CD4-positive, alpha-beta T cell treated with Interleukin-2 at 100 ng/mL for 4 hours (primary cell): ENCODE measurements at regions not wholly inside any gene's neighbourhood (a gene's known extent, or its start where the extent isn't known, plus 50 kb on each side); places are given as distances from the start of the nearest gene placed in this dataset.
"Not testable (repeated sequence)": the region's sequence is repeated elsewhere in the genome, so short reads cannot be mapped to it uniquely, and the experiment has no call there.

ENCODE experiments used
- DNase-seq: peaks from one replicate; pipeline ENCODE4 v3.0.0-alpha.2; 2020; ENCODE audit warnings: low spot score

DNA sequence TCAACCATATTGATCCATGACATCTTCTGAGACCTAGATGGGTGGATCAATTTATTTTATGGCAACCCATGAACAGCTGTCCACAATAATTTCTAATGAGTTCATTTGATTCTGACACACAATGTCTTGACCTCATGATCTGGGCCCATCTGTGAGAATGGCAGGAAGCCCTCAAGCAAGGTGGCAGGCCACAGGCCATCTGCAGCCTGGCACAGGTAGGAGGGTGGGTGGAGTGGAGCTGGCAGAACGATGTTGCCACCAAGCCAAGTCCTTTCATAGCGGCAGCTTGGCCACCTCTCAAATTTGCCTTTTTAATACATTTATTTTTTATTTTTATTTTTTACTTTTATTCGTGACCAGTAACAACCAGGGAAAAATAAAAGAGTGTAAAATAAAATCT is 1181.6 kb upstream of the SORCS1 start:
- DNase-seq, result no peak

DNA sequence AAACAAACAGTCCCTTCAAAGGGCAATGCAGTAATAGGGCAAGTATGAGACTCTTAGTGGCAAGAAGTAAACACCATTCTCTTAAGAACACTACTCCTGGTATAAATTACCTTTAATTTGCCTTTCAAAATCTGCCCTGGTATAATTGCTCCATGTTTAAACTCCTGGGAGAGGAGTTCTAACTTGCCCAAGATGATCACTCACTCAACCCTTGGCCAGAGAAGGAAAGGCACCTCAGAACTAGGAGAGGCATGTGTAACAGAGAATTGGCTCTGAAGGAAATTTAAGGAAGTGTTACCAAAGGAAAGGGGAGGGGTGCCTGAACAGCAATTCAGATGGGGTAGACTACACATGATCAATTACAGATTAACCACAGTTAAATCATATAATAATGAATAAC is 1173.6 kb upstream of the SORCS1 start:
- no peak for DNase-seq

DNA sequence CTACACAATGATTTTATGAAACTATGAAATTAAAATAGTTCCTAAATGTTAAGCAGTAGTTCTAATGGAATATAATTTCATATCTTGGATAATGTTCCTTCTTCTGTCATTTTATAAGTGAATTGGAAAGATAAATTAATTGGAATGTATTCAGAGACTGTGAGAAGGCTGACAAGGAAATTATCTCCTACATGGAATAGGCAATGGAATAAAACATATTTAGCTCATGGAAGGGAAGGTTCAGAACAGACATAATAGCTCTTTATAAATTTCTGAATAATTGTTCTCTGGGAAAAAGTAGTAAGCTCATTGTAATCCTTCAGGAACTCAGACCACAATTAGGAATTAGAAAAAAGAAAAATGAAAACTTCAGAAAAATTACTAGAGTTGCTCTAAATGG is 1172.3 kb upstream of the SORCS1 start:
- no peak for DNase-seq

DNA sequence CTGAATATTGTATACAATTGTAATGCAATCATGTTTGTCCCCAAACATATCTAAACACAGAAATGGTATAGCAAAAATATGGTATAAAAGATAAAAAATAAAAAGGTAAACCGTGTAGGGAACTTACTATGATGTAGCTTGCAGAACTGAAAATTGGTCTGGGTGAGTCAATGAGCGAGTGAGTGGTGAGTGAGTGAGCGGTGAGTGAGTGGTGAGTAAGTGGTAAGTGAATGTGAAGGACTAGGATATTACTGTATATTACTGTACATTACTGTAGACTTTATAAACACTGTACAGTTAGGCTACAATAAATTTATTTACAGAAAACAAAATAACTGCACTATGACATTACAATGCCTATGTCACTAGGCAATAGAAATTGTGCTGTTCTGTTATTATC is 1163.2 kb upstream of the SORCS1 start:
- no peak for DNase-seq

DNA sequence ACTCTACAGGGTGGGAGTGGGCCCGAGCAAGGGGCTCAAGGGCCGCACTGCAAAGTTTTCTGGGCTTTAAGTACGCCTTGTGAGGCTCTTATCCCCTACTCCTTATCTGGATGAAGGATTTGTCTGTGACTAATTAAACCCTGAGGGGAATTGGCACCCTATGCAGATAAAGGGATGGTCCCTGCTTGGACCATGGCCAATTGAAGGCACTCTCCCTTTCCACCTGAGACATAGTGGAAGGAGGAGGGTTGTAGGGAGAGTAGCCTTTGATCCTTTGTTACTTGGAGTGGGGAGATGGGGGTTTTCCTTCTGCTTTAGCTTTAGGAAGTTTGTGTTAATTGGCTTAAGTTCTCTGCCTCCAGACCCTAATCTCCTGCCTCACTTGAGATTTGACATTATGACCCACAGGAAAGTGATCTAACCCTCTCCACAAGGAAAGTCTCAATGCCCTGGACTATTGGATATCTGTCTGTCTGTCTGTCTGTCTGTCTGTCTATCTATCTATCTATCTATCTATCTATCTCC is 1158.8 kb upstream of the SORCS1 start:
- no peak for DNase-seq

DNA sequence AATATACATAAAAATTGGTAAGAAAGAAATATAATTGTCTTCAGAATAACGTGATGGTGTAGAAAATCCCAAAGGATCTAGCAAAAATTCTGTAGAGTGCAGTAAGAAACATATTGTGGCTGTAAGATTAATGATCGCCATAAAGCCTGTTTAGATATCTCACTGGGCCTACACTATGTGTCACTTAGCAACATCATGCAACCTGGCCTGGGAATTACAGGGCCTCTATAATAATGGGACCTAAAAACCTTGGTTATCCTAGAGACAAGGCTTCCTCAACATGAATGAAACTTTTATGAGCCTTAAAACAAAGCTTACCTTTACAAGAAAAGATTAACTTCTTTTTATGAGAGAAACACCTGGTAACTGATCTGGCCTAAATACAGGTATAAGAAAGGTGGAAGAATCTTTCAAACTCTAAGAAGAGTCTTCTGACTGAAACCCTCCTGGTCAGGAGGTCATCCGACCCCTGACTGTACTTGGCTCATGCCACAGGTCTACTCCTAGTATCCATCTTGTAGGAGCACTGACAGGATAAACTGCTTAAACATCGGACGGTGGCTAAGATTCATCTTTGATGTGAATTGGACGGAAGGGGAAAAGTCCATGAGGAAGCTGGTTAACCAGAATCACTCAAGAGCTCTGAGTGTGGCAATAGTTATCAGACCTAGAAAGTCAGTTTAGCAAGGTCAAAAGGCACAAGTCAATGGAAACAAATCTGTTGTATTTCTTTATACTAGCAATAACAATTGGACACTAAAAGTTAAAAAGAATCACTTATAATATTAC is 1155.1 kb upstream of the SORCS1 start:
- no peak for DNase-seq

DNA sequence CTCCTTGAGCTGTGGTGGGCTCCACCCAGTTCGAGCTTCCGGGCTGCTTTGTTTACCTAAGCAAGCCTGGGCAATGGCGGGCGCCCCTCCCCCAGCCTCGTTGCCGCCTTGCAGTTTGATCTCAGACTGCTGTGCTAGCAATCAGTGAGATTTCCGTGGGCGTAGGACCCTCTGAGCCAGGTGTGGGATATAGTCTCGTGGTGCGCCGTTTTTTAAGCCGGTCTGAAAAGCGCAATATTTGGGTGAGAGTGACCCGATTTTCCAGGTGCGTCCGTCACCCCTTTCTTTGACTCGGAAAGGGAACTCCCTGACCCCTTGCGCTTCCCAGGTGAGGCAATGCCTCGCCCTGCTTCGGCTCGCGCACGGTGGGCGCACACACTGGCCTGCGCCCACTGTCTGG is 1151.1 kb upstream of the SORCS1 start:
- not testable (repeated sequence) for DNase-seq

DNA sequence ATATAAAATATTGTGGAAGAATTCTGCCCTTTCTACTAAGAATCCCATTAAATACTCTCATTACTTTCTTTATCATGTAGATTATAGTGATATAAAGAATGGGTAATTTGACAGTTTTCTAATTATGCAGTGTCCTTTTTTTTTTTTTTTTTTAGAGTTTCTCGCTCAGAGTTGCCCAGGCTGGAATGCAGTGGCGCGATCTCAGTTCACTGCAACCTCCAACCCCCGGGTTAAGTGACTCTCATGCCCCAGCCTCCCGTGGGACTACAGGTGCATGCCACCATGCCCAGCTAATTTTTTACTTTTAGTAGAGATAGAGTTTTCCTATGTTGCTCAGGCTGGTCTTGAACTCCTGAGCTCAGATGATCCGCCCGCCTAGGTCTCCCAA is 1143.4 kb upstream of the SORCS1 start:
- DNase-seq, result no peak

DNA sequence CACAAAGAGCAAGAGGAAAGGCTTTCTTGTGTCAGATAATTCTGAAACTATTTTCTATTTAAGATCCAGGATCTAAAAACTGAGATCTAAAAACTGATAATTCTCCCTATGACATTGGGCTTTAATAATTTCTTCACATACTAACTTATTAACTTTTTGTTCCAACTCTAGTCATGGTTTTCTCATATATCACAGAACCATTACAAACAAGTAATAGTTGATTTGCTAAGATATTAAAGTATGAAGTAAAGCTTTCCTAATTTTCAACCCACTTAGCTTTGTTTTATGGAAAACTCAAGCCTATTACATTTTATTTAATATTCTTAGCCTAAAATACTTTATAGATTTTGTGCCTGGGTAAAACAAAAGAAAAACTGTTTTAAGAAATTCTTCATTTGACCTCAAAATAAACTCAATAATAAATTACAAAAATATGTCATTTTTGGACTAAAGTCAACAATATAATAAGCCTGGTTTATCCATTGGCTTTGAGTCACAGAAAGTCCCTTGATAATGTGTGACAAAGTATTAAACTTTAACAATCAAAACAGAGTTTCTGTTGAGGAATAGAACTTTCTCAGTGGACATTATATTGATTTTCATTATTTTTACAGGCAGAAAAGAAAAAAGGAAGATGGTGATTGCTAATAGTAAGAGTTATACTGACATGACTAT is 1142.9 kb upstream of the SORCS1 start:
- no peak for DNase-seq

DNA sequence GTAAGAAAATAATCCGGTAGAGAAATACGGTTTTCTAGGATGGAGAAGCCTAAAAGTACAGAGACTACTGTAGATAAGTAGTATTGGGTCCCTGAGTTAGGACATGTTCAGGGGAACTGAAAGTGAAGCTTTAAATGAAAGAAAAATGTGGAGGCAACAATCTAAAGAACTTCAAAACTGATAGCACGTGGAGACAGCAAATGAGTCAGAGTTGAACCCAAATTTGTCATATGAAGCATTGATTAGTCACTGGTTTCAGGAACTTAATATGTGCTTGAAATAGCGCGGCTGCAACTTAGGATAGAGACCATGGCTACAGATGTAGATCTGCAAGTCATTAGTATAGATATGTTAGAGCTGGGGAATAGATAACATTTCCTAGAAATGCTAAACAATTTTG is 1138.6 kb upstream of the SORCS1 start:
- no peak for DNase-seq

DNA sequence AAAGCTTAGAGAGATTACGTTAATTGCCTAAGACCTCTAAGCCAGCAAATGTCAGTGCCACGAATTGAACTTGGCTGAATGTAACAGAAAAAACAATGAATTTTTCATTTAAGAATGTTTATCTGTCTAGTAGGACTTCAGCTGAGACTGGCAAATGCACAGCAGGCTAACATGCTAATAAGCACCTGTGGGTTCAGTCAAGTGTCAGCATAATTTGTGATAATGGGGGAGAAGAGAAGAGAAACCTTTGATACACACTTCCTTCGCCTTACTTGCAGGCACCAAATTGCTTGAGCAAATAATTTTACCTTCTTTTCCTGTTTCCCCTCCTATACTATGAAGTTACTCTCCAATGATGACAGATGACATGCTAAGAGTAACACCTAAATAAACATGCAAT is 1136.5 kb upstream of the SORCS1 start:
- DNase-seq, result no peak

DNA sequence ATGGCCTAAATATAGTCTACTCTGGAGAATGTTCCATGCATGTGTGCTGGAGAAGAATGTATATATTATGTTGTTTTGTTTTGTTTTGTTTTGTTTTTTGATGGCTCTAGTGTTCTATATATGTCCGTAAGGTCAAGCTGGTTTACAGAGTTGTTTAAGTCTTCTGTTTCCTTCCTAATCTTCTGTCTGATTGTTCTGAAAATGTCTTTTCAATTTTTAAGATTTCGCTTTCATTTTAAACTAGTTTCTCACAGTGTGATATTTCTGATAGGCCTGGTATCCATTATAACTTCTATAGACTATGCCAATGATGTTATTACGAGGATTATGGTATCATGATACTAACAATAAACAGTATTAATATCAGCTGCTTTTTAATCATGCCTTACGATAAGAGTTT is 1126.3 kb upstream of the SORCS1 start:
- DNase-seq, result no peak

- no peak for DNase-seq
Observed at GRCh38 chr10:108275895-108276685, 1111.6 kb upstream of the SORCS1 start.

- no peak for DNase-seq
Observed at GRCh38 chr10:108260383-108260906, 1095.9 kb upstream of the SORCS1 start.

DNA sequence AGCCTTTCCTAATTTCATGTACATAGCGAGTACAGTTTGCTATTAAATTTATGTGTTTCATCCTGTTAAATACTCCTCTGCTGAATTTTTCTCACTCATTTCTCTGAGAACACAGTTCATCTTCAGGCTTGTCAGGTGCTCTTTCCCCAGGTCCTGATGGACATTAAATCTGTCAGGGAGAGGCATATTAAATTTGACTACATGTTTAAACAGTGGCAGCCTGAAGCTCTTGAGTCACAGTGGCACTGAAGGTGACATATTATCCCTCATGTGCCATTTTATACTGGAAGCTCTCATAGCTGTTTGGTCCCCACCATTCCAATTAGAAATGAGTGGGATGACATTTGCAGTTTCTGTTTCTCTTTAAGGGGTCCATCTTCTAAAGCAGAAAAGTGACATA is 1089.6 kb upstream of the SORCS1 start:
- no peak for DNase-seq

DNA sequence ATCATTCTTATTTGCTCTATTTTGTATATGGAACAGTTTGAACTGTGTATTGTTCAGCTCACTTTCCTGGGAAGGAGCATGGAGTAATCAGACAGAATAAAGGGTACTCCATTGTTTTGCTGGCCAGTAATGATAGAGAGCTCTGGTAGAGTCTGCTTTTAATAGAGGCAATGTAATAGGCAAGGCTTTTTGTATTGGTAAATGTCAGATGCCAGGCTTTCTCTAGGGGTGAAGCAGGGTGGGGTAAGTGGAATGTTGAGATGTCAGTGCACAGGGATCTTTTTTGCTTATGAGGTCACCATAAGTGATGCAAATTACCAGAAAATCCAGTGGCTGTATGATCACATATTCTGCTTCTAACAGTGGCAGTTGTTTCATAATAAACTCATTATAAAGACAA is 1088.3 kb upstream of the SORCS1 start:
- no peak for DNase-seq

GRCh38 chr10:108250936-108251620 is 1086.6 kb upstream of the SORCS1 start:
- no peak for DNase-seq

DNA sequence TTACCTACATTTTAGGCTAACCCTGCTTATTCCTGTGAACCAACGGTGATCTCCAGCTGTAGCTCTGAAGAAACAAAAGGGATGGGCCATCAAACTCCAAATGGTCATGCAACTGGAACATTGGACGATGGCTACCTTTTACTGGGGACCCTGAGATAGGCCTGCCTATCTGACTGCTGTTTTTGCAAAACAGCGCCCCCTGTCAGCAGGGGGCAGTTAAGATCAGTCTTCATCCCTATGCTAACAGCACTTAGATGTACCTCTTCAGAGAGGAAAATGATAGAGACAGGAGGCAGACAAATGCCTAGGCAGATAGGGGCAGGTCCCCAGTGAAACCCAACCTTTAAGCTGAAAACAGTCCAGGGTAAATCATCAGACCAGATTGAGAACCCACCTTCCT is 1085.4 kb upstream of the SORCS1 start:
- no peak for DNase-seq

DNA sequence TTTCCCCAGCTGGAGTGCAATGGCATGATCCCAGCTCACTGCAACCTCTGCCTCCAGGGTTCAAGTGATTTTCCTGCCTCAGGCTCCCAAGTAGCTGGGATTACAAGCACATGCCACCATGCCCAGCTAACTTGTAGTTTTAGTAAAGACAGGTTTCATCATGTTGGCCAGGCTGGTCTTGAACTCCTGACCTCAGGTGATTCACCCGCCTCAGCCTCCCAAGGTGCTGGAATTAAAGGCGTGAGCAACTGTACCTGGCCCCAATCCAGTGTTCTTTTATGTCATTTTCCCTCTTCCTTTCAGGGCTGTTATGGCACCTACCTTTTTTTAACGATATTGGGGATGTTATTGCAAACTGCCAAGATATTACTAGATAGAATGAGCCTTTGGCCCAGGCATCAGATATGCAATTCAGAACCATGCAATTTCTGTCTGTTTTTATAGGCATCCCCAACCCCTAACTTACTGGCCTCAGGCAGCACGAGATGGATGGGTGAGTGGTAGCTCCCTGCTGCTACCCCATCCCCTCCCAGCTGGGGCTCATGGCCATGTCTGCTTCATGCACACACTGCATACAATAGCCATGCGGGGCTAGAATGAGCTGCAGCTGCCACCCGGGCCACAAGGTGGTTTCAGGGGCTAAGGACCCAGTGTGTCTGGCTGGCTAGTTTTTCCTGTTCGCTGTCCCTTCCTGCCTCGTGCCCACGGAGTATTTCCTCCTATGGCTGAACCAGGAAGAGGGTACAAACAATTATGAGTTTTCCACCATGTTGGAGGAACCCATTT is 1080.1 kb upstream of the SORCS1 start:
- DNase-seq, result no peak

DNA sequence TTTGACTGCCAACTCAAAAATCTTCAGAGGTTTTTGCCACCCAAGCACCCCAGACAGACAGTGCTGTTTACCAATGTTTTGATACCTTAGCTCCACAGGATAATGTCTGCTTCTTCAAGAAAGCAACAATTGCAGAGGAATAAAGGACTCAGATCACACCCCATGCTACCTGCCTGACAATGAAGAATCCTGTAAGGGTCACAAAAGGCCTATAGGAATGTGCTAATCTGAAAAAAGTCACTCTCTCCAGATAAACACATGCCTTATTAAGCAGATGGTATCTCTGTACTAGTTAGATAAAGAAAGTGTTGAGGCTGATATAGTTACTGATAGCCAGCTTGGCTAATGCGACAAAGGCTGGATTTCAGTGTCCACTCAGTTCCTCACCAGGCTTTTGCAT is 1076.7 kb upstream of the SORCS1 start:
- DNase-seq, result no peak

GRCh38 chr10:108238261-108238660 is 1073.8 kb upstream of the SORCS1 start:
- DNase-seq, result no peak
